HCT116 (cell line): ENCODE measurements at regions not wholly inside any gene's neighbourhood (a gene's known extent, or its start where the extent isn't known, plus 50 kb on each side); places are given as distances from the start of the nearest gene placed in this dataset.

ENCODE experiments used
- ATAC-seq: fragments of 200-7000 bp; cut with Tn5 transposase; 2 replicates; pipeline ENCODE4 v1.9.1; 2020; ENCODE audit warnings: mild to moderate bottlenecking, moderate library complexity
- BruUV-seq: library from RNA; stranded (reverse); fragments of 400-500 nt; replicated peaks from 2 replicates; lab custom pipeline; 2021; lab: Mats Ljungman, UMichigan
- CTCF ChIA-PET: fragments of 300-600 bp; sonication (Branson Sonifier 250); formaldehyde crosslinking; loops from one replicate; lab custom pipeline; 2021; ENCODE audit warnings: antibody characterized with exemption; lab: Charles Lee
- POLR2A ChIA-PET: fragments of 300-600, 350-600 bp; sonication (Branson Sonifier 250); formaldehyde crosslinking; loops from one replicate; lab custom pipeline; 2021; ENCODE audit warnings: antibody characterized with exemption; lab: Charles Lee
- RAD21 ChIA-PET, 2 experiments: fragments of 300-600 bp; sonication (Branson Sonifier 250); formaldehyde crosslinking; loops; one replicate each; lab custom pipeline; 2023; ENCODE audit warnings: low total read pairs in 2 of 2; ENCODE audit not compliant: uncharacterized antibody in 2 of 2, unreplicated experiment in 2 of 2, low non-redundant PET in 1 of 2; lab: Charles Lee
- DNase-seq: peaks from one replicate; pipeline ENCODE4 v3.0.0-alpha.2; 2010; ENCODE audit warnings: low read depth, low spot score
- H2AFZ ChIP-seq: fragments of 200-600 bp; shearing (Covaris generic), sonication (generic); 2 replicates; pipeline ENCODE4 v1.6.1; 2017; ENCODE audit warnings: low read depth, mixed run types, mixed read lengths, antibody characterized with exemption, low read length; ENCODE audit not compliant: poor library complexity, severe bottlenecking
- H3K27ac ChIP-seq: 2 replicates; pipeline ENCODE4 v1.5.1; 2012; ENCODE audit warnings: low read depth, low read length
- H3K27me3 ChIP-seq: fragments of 200-600 bp; sonication (generic); 2 replicates; pipeline ENCODE4 v1.6.1; 2016; ENCODE audit warnings: mixed run types, low read length, mixed read lengths; ENCODE audit not compliant: insufficient read depth
- H3K36me3 ChIP-seq, 2 experiments: fragments of 200-500 bp in 1 of 2; fragments of 200-600 bp in 1 of 2; sonication (Bioruptor generic) in 1 of 2; sonication (generic) in 1 of 2; 2 replicates each; pipeline versions ENCODE4 v1.5.1 to v1.6.1; 2014 to 2016; ENCODE audit warnings: low read length in 2 of 2, inconsistent platforms in 1 of 2, mixed read lengths in 1 of 2, mixed run types in 1 of 2; ENCODE audit not compliant: insufficient read depth in 2 of 2, control insufficient read depth in 1 of 2
- H3K4me1 ChIP-seq, 2 experiments: fragments of 200-600 bp in 1 of 2; sonication (generic) in 1 of 2; 2 replicates each; pipeline versions ENCODE4 v1.5.1 to v1.6.1; 2012 to 2017; ENCODE audit warnings: low read length in 2 of 2, inconsistent platforms in 1 of 2, mild to moderate bottlenecking in 1 of 2, mixed read lengths in 1 of 2, mixed run types in 1 of 2, moderate library complexity in 1 of 2; ENCODE audit not compliant: insufficient read depth in 2 of 2, control insufficient read depth in 1 of 2
- H3K4me2 ChIP-seq: fragments of 200-600 bp; sonication (generic); 2 replicates; pipeline ENCODE4 v1.6.1; 2017; ENCODE audit warnings: mixed run types, low read length, mixed read lengths
- H3K4me3 ChIP-seq, 2 experiments: fragments of 200-600 bp in 1 of 2; sonication (generic) in 1 of 2; replicated peaks in 1 of 2; 2 replicates each; pipeline ENCODE4 v1.5.1; 2011 to 2016; ENCODE audit warnings: low read length in 2 of 2, control low read depth in 1 of 2, low read depth in 1 of 2, mild to moderate bottlenecking in 1 of 2, mixed read lengths in 1 of 2, mixed run types in 1 of 2
- H3K79me2 ChIP-seq: fragments of 200-600 bp; sonication (generic); 2 replicates; pipeline ENCODE4 v1.6.1; 2017; ENCODE audit warnings: mild to moderate bottlenecking, mixed run types, low read length, moderate library complexity, mixed read lengths; ENCODE audit not compliant: insufficient read depth
- H3K9ac ChIP-seq: fragments of 200-600 bp; sonication (generic); 2 replicates; pipeline ENCODE4 v1.6.1; 2016; ENCODE audit warnings: low read length, mixed read lengths
- H3K9me2 ChIP-seq: fragments of 200-600 bp; sonication (generic), shearing (Covaris generic); 2 replicates; pipeline ENCODE4 v1.6.1; 2017; ENCODE audit warnings: mixed run types, mild to moderate bottlenecking, moderate library complexity; ENCODE audit not compliant: insufficient read depth
- H3K9me3 ChIP-seq, 2 experiments: fragments of 200-500 bp in 1 of 2; fragments of 200-600 bp in 1 of 2; sonication (Bioruptor generic) in 1 of 2; sonication (generic) in 1 of 2; 2 replicates each; pipeline ENCODE4 v1.6.1; 2014 to 2017; ENCODE audit warnings: low read length in 2 of 2, mixed read lengths in 2 of 2, inconsistent platforms in 1 of 2, low read depth in 1 of 2, mild to moderate bottlenecking in 1 of 2, mixed run types in 1 of 2, moderate library complexity in 1 of 2; ENCODE audit not compliant: control insufficient read depth in 1 of 2, insufficient read depth in 1 of 2
- H4K20me1 ChIP-seq: fragments of 200-600 bp; sonication (generic), shearing (Covaris generic); 2 replicates; pipeline ENCODE4 v1.6.1; 2017; ENCODE audit warnings: mixed run types, mild to moderate bottlenecking, moderate library complexity; ENCODE audit not compliant: insufficient read depth
- ATF3 ChIP-seq: IDR thresholded peaks from 2 replicates; pipeline ENCODE4 v1.6.1; 2012
- CBX3 ChIP-seq: IDR thresholded peaks from 2 replicates; pipeline ENCODE4 v1.6.1; 2012; ENCODE audit warnings: low read depth
- CEBPB ChIP-seq: IDR thresholded peaks from 2 replicates; pipeline ENCODE4 v1.6.1; 2012; ENCODE audit warnings: low read depth
- CTCF ChIP-seq, 3 experiments: fragments of 200-600 bp in 1 of 3; sonication (generic) in 1 of 3; IDR thresholded peaks in 2 of 3; conservative IDR thresholded peaks in 1 of 3; 2 replicates each; pipeline ENCODE4 v1.5.1; 2012 to 2017; ENCODE audit warnings: low read depth in 2 of 3, low read length in 2 of 3, antibody characterized with exemption in 1 of 3, borderline replicate concordance in 1 of 3, control low read depth in 1 of 3, mild to moderate bottlenecking in 1 of 3, mixed read lengths in 1 of 3, mixed run types in 1 of 3, moderate library complexity in 1 of 3; ENCODE audit not compliant: insufficient read depth in 1 of 3
- EGR1 ChIP-seq: IDR thresholded peaks from 2 replicates; pipeline ENCODE4 v1.6.1; 2012; ENCODE audit warnings: low read depth
- ELF1 ChIP-seq: IDR thresholded peaks from 2 replicates; pipeline ENCODE4 v1.6.1; 2012; ENCODE audit warnings: low read depth, borderline replicate concordance
- EZH2 ChIP-seq: fragments of 200-600 bp; sonication (generic); IDR thresholded peaks from 2 replicates; pipeline ENCODE4 v1.6.1; 2017; ENCODE audit warnings: antibody characterized with exemption, mixed run types
- EZH2phosphoT487 ChIP-seq: fragments of 200-600 bp; IDR thresholded peaks from 2 replicates; pipeline ENCODE4 v1.6.1; 2018; ENCODE audit warnings: antibody characterized with exemption, borderline replicate concordance
- JUND ChIP-seq: IDR thresholded peaks from 2 replicates; pipeline ENCODE4 v1.6.1; 2012
- MAX ChIP-seq: IDR thresholded peaks from 2 replicates; pipeline ENCODE4 v1.6.1; 2012
- POLR2A ChIP-seq: IDR thresholded peaks from 2 replicates; pipeline ENCODE4 v1.7.0; 2011; ENCODE audit warnings: borderline replicate concordance; ENCODE audit not compliant: insufficient read depth, insufficient read length; ENCODE audit errors: extremely low read depth
- POLR2AphosphoS5 ChIP-seq: IDR thresholded peaks from 2 replicates; pipeline ENCODE4 v1.6.1; 2011; ENCODE audit warnings: mild to moderate bottlenecking, low read depth, low read length, moderate library complexity
- RAD21 ChIP-seq: IDR thresholded peaks from 2 replicates; pipeline ENCODE4 v1.6.1; 2012; ENCODE audit warnings: low read depth, mild to moderate bottlenecking
- REST ChIP-seq: IDR thresholded peaks from 2 replicates; pipeline ENCODE4 v1.6.1; 2012; ENCODE audit warnings: low read depth
- SIN3A ChIP-seq: IDR thresholded peaks from 2 replicates; pipeline ENCODE4 v1.6.1; 2012; ENCODE audit warnings: low read depth
- SP1 ChIP-seq: IDR thresholded peaks from 2 replicates; pipeline ENCODE4 v1.6.1; 2012; ENCODE audit warnings: low read depth
- SRF ChIP-seq: IDR thresholded peaks from 2 replicates; pipeline ENCODE4 v1.6.1; 2012; ENCODE audit warnings: low read depth
- YY1 ChIP-seq: IDR thresholded peaks from 2 replicates; pipeline ENCODE4 v1.6.1; 2011; ENCODE audit warnings: low read length, low read depth, moderate library complexity, mild to moderate bottlenecking; ENCODE audit not compliant: insufficient replicate concordance; ENCODE audit errors: extremely low read depth
- ZBTB33 ChIP-seq: IDR thresholded peaks from 2 replicates; pipeline ENCODE4 v1.6.1; 2011; ENCODE audit warnings: mild to moderate bottlenecking, low read length, moderate library complexity; ENCODE audit not compliant: insufficient replicate concordance; ENCODE audit errors: extremely low read depth
- ZNF274 ChIP-seq: fragments of 200-500 bp; sonication (Bioruptor generic); IDR thresholded peaks from 2 replicates; pipeline ENCODE4 v1.6.1; 2014; ENCODE audit warnings: mild to moderate bottlenecking, low read depth, low read length, inconsistent platforms
- intact Hi-C: fragments of 100-400 bp; cut with micrococcal nuclease; formaldehyde crosslinking; loops from 2 replicates; pipeline ENCODE4 v1.10.0; 2022

GRCh38 chr12:87196321-87196720 is 832.9 kb downstream of the C12orf50 start:
- BruUV-seq: no TSS peak
- CTCF ChIA-PET: no interaction called here
- Histone ChIP-seq H3K4me2 (no peak overlapping the region), H3K4me1 (no peaks in the 10 kb centered on the region), H3K9ac (no peak overlapping the region), H3K9me2 (no peaks in the 10 kb centered on the region), H3K27me3 (no peaks in the 10 kb centered on the region), H3K79me2 (no peaks in the 10 kb centered on the region), H3K27ac (no peak overlapping the region), H2AFZ (no peak overlapping the region), H3K9me3 (no peaks in the 10 kb centered on the region), H3K36me3 (no peaks in the 10 kb centered on the region), H3K4me3 (no peak overlapping the region), H4K20me1 (no peaks in the 10 kb centered on the region)
- TF ChIP-seq MAX (no peak), POLR2A (no peak), EGR1 (no peak), SIN3A (no peak), YY1 (no peak), POLR2AphosphoS5 (no peak), CTCF (IDR thresholded peaks at IDR 0.05 in 2 of 3, conservative IDR thresholded peaks at IDR 0.05 in 1 of 3; ENCODE audit: borderline replicate concordance in 1 of 3, insufficient read depth in 1 of 3, low read depth in 2 of 3, low read length in 2 of 3) (no peak), REST (no peak), ZBTB33 (no peak), JUND (no peak), EZH2 (no peak), ZNF274 (no peak), SP1 (no peak), CEBPB (no peak), SRF (no peak), EZH2phosphoT487 (no peak), CBX3 (no peak), ATF3 (no peak), RAD21 (no peak), ELF1 (no peak)
- RAD21 ChIA-PET: no interaction called here
- ATAC-seq (no peak), DNase-seq (no peak)
- intact Hi-C loops: no loop called here
- POLR2A ChIA-PET: no interaction called here
